Islet of Langerhans (tissue), 1 donor: ENCODE measurements at regions not wholly inside any gene's neighbourhood (a gene's known extent, or its start where the extent isn't known, plus 50 kb on each side); places are given as distances from the start of the nearest gene placed in this dataset.

Source experiments
- FAIRE-seq: peaks from one replicate; lab custom pipeline; 2011; peaks lifted over from hg19 to GRCh38; lab: Jason Lieb, UNC

- FAIRE-seq, result no peak
These were observed 511.3 kb downstream of the FBXO15 start for GRCh38 chr18:73636355-73636754.

DNA sequence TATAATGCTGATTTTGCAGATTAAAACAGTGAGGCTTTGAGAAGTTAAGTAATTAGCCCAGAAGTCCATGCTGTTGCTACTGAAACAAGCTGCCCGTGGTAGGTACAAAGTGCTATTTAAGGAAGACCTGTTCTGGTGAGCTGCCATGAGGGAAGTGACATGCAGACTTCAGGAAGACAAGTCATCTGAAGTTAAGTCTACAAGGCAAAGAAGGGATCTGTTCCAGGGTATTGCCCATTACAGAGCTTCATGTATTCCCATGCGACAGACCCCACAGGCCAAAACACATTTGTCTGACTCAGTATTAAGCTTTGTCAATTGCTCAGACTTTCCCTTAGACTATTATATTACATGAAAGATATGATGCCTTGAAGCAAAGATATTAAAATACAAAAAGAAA is 520.8 kb downstream of the FBXO15 start:
- FAIRE-seq, result no peak

GRCh38 chr18:73626221-73626620 is 521.4 kb downstream of the FBXO15 start:
- FAIRE-seq, result no peak

DNA sequence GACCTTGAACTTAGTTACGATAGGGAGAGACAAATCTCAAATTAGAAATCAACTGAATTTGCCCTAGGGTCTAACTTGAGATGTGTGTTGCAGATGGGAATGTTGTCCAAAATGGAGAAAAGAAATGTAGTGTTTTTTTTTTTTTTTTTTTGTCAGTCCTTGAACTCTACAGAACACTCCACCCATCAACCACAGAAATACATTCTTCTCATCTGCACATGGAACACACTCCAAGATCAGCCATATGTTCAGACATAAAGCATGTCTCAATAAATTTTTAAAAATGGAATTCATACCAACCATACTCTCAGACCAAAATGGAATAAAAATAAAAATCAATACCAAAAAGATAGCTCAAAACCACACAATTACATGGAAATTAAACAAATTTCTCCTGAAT is 526.5 kb downstream of the FBXO15 start:
- FAIRE-seq, result no peak

DNA sequence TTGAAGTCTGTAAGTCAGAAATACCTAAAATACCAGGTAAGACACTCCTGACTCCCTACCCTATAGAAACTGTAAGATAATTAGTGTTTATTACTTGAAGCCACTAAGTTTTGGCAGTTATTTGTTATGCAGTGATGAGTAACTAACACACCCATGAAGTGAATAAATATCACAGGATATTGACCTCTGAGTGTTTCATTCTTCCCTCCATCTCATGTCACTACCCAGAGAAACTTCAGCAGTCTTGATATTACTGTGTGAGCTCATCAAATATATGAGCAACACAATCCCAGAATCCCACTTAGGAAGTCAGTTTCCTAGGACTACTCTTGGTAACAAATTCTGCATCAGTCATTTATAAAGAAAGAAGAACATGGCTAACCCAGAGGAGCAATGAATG is 529.7 kb downstream of the FBXO15 start:
- no peak for FAIRE-seq

GRCh38 chr18:73615506-73615905 is 532.1 kb downstream of the FBXO15 start:
- no peak for FAIRE-seq

DNA sequence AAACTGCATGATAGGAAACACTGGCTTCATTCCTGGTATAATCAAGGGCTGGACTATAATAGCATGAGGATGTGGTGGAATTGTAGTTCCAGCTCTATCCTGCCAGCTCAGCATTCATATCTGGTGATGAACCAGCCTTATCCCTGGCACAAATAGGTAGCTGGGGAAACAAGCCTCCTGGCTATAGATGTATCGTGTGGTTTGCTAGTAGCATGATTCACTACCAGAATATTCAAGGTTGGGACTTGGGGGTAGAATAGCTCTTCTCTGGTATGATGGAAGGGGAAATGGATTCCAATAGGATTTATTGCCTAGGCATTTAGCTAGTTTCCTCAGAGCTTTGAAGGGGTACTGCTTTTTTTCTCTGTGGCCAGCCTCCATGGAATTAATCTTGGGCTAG is 532.8 kb downstream of the FBXO15 start:
- FAIRE-seq, result no peak

DNA sequence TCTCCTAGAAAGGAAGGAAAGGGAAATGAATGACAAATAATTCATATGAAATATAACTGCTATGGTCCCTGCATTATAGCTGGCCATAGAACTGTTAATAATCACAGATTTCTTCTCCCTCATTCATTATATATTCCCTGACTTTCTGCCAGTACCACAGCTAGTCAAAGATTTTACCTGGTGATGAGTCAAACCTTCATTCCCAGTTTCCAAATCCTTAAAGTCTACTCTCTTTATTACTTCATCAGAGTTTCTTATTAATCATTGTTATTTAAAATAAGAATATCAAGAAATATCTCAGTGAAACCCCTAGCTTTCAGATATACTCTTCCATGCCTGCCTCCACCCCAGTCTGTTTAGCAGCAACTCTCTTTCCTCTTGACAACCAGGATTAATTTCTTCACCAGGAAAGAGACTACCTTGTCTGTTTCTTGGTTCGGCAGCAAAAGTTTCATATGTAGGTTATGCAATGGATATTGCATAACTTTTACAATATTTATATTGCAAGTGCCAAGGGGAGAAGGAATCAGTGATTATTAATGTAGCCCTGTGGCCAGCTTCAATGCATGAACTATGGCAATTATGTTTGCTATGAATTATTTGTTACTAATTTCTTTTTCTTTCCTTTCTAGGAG is 533.8 kb downstream of the FBXO15 start:
- no peak for FAIRE-seq

GRCh38 chr18:73597832-73598615 is 549.6 kb downstream of the FBXO15 start:
- no peak for FAIRE-seq

- no peak for FAIRE-seq
These were observed 552.9 kb downstream of the FBXO15 start for GRCh38 chr18:73594749-73595148.

GRCh38 chr18:73593207-73593606 is 554.4 kb downstream of the FBXO15 start:
- FAIRE-seq, result no peak

GRCh38 chr18:73590950-73591349 is 556.7 kb downstream of the FBXO15 start:
- no peak for FAIRE-seq

DNA sequence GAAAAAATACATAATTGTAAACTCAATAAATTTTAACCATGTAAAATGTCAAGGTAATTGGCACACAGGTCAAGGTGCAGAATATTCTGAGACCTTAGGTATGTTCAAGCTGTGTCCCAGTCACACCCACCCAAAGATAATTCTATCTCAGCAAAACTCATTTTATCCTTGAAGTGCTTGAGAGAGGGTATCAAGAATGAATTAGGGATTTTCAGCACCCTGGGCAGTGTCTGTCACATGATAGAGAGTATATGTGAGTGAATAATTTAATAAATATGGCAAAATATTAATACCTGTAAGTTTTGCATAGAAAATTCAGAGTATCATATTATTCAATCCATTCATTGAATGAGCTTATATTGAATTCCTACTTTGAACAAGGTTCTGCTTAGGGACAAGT is 567.9 kb downstream of the FBXO15 start:
- no peak for FAIRE-seq

DNA sequence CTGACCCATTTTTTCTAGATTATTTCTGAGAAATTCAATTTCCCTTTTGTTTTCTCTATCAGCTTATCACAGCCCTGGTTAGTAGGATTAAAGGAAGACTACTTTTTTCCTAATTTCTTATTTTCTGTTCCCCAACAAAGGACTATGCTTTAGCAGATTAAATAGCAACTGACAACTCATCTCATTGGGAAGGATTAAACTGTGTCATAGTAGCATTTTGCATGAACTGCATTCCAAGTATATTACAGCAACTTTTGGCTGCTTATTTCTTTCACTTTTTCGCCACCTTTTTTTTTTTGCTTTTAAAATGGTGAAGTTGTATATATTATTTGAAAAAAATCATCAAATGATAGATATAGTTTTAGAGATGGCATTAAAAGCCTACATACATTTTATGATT is 570.3 kb downstream of the FBXO15 start:
- FAIRE-seq, result no peak

- no peak for FAIRE-seq
These were observed 583.6 kb downstream of the FBXO15 start for GRCh38 chr18:73563901-73564472.

- no peak for FAIRE-seq
These were observed 584.3 kb downstream of the FBXO15 start for GRCh38 chr18:73563345-73563744.

- no peak for FAIRE-seq
These were observed 590.7 kb downstream of the FBXO15 start for GRCh38 chr18:73556904-73557303.

- no peak for FAIRE-seq
These were observed 595.5 kb downstream of the FBXO15 start for GRCh38 chr18:73552171-73552570.

- no peak for FAIRE-seq
These were observed 596.4 kb downstream of the FBXO15 start for GRCh38 chr18:73551211-73551610.

DNA sequence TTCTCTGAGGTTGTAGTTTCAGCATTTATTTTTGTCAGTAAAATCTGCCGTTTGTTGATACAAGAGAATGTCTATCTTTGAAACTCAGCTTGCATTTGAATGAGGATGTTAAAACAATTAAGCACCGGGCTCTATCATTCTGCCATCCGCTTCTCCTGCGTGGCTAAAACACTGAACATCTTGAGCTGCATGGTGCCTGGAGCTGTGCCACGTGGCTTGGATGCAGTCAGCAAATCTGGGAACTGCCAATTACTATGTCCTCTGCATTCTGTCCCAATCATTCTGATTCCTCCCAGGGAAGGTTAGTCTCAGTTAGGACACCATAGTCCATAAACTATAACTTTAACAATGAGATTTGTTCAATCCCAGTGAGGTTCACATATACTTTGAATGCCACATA is 598.4 kb downstream of the FBXO15 start:
- FAIRE-seq, result no peak

DNA sequence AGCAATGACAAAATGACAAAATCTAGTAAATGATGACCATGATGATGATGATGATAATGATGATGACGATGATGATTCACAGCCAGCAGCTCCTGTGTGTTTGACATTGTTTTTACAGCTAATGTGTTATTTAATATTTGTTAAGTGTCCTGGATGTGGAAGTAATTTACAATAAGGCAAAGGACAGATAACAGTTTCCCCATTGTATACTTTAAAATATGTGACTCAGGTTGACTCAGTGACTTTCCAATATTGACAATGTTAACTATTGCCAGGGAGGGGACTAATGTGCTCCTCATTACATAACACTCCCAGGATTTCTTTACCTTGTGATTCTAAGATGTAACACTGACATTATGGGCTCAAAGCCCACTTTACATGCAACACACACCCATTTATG is 602.2 kb downstream of the FBXO15 start:
- no peak for FAIRE-seq

GRCh38 chr18:73544617-73545016 is 603.0 kb downstream of the FBXO15 start:
- no peak for FAIRE-seq

DNA sequence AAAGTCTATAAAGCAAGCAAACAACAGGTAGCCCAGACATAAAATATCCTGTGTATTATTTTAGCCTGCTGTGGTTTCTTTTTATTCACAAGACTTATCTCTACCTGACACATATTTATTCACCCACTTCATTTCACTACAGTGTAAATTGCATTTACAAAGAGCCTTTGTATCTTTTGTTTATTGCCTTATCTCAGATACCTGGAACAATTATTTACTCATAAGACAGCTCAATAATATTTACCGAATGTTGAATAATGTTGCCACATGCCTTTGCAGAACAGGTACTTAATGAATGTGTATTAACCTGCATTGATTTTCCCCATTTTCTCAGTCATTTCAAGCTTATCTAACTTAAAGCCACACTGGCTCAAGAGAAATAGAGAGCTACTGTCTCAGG is 603.6 kb downstream of the FBXO15 start:
- no peak for FAIRE-seq

- no peak for FAIRE-seq
These were observed 611.6 kb downstream of the FBXO15 start for GRCh38 chr18:73535990-73536389.
